GM21825 (cell line): ENCODE measurements at regions not wholly inside any gene's neighbourhood (a gene's known extent, or its start where the extent isn't known, plus 50 kb on each side); places are given as distances from the start of the nearest gene placed in this dataset.
"Not testable (repeated sequence)": the region's sequence is repeated elsewhere in the genome, so short reads cannot be mapped to it uniquely, and the experiment has no call there.

Experiments
- ATAC-seq: cut with Tn5 transposase; IDR thresholded peaks from one replicate; pipeline ENCODE4 v1.9.1; 2021; ENCODE audit warnings: mild to moderate bottlenecking, moderate library complexity; ENCODE audit not compliant: unreplicated experiment

- ATAC-seq = no peak
Observed at GRCh38 chr7:12979181-12979580, 291.7 kb downstream of the ARL4A start.

DNA sequence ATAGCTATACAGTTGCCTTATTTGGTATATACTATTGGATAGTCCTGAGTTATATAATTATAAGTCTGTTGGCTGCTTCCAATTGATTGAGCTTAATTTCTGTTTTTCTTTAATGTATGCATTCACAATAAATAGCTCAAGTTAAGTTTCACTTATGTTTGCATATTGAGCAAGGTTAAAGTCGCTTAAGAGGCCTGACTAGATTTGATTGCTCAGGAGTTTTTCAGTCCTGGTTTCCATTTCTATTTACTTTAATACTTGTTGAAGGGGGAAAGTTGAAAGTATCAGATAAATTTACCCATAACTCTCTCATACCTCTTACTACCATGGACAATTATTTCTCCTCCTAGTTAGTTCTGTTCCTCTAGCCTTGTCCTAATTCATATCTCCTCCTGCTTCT lies 294.7 kb downstream of the ARL4A start:
- ATAC-seq = no peak

DNA sequence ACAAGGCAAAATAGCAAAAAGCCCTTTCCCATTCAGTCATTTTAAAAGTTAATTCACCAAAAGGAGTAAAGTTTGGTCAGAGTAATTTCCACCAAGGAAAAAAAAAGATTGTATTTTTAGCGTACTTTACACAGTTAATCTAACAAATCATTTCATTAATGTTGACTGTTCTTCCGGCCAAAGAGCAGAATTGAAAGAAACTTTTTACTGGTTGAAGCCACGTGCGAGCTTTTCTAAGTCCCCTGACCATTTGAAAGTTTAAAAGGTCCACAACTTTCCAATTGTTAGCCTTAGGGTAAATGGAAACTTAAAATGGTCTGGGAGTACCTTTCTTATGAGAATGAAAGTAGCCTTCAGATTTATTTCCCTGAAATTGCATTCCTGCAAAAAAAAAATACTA lies 296.7 kb downstream of the ARL4A start:
- ATAC-seq = no peak

GRCh38 chr7:12985228-12985627 lies 297.8 kb downstream of the ARL4A start:
- ATAC-seq = no peak

- no peak for ATAC-seq
Observed at GRCh38 chr7:12985752-12986151, 298.3 kb downstream of the ARL4A start.

DNA sequence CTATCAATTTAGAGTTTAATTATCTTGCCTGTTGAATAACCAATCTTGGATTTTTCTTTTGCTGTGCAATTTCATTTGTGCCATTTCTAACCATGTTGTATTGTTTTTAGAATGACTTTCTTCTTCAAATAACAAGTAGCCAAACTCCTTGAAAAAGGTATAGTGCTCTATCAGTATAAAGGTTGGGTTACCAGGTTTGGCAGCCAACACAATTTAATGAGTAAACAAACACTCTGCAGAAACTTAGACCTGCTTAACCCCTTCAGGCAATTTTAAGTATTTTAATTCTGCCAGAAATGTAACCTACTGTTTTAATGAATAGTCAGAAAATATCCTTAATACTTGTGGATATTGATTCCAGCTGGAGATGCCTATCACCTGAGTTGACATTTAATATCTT lies 299.8 kb downstream of the ARL4A start:
- no peak for ATAC-seq

GRCh38 chr7:12990440-12990839 lies 303.0 kb downstream of the ARL4A start:
- ATAC-seq = no peak

GRCh38 chr7:12993025-12993424 lies 305.6 kb downstream of the ARL4A start:
- no peak for ATAC-seq

DNA sequence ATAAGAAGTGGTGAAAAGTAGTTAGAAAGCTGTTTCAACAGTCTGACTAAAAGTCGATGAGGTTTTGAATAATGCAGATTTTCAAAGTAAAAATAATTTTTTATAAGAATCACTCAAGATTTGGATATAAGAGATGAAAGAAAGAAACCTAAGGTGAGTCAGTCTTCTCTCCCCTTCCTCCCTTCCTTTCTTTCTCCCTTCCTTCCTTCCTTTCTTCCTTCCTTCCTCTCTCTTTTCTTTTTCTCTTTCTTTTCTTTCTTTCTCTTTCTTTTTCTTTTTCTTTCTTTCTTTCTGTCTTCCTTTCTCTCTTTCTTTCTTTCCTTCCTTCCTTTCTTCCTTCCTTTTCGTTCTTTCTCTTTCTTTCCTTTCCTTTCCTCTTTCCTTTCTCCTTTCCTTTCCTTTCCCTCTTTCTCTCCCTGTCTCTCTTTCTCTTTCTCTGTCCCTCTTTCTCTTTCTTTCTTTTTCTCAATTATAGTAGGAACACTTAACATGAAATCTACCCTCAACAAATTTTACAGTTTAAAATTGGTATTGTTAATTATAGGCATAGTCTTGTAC lies 308.6 kb downstream of the ARL4A start:
- ATAC-seq = no peak

- ATAC-seq = no peak
Observed at GRCh38 chr7:13007331-13007730, 319.9 kb downstream of the ARL4A start.

- ATAC-seq = no peak
Observed at GRCh38 chr7:13009517-13009916, 322.1 kb downstream of the ARL4A start.

- no peak for ATAC-seq
Observed at GRCh38 chr7:13014011-13014410, 326.6 kb downstream of the ARL4A start.

DNA sequence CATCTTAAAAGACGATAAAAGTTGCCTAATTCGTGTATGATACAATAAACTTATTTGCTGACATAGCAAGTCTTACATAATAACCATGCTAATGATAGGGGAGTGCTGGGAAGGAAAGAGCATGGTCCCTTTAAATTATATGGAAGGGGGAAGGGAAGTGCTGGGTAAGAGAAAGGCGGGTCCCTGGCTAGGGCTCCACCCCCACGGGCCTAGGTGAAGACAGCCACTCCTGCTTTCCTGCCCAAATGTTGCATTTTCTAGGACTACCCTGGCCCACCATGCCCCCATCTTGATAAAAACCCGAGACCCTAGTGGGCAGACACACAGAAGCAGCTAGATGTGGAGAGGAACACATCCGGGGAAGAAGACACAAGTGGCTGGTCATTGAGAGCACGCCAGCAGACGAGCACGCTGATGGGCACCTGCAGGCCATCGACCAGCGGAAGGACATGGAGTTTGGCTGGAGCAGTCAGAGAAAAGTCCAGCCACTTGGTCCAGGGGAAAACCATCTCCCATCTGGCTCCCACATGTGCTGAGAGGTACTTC lies 328.7 kb downstream of the ARL4A start:
- ATAC-seq = no peak

DNA sequence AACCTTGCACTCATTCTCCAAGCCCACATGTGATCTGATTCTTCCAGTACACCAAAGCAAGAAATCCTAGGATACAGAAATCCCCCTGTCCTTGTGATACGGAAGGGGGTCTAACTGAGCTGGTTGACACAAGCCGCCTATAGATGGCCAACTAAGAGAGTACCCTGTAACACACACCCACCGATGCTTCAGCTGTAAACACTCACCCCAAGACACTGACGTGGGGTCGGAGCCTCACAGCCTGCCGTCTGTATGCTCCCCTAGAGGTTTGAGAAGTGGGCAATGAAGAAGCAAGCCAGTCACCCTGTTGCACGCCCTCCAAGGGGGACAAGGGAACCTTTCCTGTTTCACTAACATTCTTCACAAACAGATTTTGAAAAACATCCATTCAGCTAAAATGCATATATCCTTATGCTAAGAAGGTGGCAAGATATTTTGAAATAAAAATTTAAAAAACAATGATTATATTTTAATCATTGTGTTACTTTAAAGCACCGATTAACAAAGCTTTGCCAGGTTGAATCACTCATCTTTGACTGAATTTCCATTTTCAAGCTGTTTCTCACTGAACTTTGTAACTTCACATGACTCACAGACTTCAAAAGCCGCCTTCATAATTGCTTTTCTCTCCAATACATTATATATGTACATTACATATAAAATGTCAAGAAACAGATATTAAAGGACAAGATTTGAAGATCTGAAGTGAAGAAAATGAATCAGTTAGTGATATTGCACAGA lies 329.3 kb downstream of the ARL4A start:
- no peak for ATAC-seq

- no peak for ATAC-seq
Observed at GRCh38 chr7:13017333-13017857, 330.0 kb downstream of the ARL4A start.

GRCh38 chr7:13017881-13018280 lies 330.4 kb downstream of the ARL4A start:
- ATAC-seq = no peak

GRCh38 chr7:13021566-13022300 lies 334.3 kb downstream of the ARL4A start:
- ATAC-seq = no peak

- ATAC-seq = no peak
Observed at GRCh38 chr7:13024121-13024674, 336.8 kb downstream of the ARL4A start.

DNA sequence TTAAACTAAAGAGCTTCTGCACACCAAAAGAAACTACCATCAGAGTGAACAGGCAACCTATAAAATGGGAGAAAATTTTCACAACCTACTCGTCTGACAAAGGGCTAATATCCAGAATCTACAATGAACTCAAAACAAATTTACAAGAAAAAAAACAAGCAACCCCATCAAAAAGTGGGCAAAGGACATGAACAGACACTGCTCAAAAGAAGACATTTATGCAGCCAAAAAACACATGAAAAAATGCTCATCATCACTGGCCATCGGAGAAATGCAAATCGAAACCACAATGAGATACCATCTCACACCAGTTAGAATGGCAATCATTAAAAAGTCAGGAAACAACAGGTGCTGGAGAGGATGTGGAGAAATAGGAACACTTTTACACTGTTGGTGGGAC lies 337.6 kb downstream of the ARL4A start:
- not testable (repeated sequence) for ATAC-seq

- ATAC-seq = no peak
Observed at GRCh38 chr7:13027321-13027720, 339.9 kb downstream of the ARL4A start.
